HCT116 (cell line): ENCODE measurements at regions not wholly inside any gene's neighbourhood (a gene's known extent, or its start where the extent isn't known, plus 50 kb on each side); places are given as distances from the start of the nearest gene placed in this dataset.

ENCODE experiments used
- ATAC-seq: fragments of 200-7000 bp; cut with Tn5 transposase; 2 replicates; pipeline ENCODE4 v1.9.1; 2020; ENCODE audit warnings: mild to moderate bottlenecking, moderate library complexity
- BruUV-seq: library from RNA; stranded (reverse); fragments of 400-500 nt; replicated peaks from 2 replicates; lab custom pipeline; 2021; lab: Mats Ljungman, UMichigan
- CTCF ChIA-PET: fragments of 300-600 bp; sonication (Branson Sonifier 250); formaldehyde crosslinking; loops from one replicate; lab custom pipeline; 2021; ENCODE audit warnings: antibody characterized with exemption; lab: Charles Lee
- POLR2A ChIA-PET: fragments of 300-600, 350-600 bp; sonication (Branson Sonifier 250); formaldehyde crosslinking; loops from one replicate; lab custom pipeline; 2021; ENCODE audit warnings: antibody characterized with exemption; lab: Charles Lee
- RAD21 ChIA-PET, 2 experiments: fragments of 300-600 bp; sonication (Branson Sonifier 250); formaldehyde crosslinking; loops; one replicate each; lab custom pipeline; 2023; ENCODE audit warnings: low total read pairs in 2 of 2; ENCODE audit not compliant: uncharacterized antibody in 2 of 2, unreplicated experiment in 2 of 2, low non-redundant PET in 1 of 2; lab: Charles Lee
- DNase-seq: peaks from one replicate; pipeline ENCODE4 v3.0.0-alpha.2; 2010; ENCODE audit warnings: low read depth, low spot score
- H2AFZ ChIP-seq: fragments of 200-600 bp; shearing (Covaris generic), sonication (generic); 2 replicates; pipeline ENCODE4 v1.6.1; 2017; ENCODE audit warnings: low read depth, mixed run types, mixed read lengths, antibody characterized with exemption, low read length; ENCODE audit not compliant: poor library complexity, severe bottlenecking
- H3K27ac ChIP-seq: 2 replicates; pipeline ENCODE4 v1.5.1; 2012; ENCODE audit warnings: low read depth, low read length
- H3K27me3 ChIP-seq: fragments of 200-600 bp; sonication (generic); 2 replicates; pipeline ENCODE4 v1.6.1; 2016; ENCODE audit warnings: mixed run types, low read length, mixed read lengths; ENCODE audit not compliant: insufficient read depth
- H3K36me3 ChIP-seq, 2 experiments: fragments of 200-500 bp in 1 of 2; fragments of 200-600 bp in 1 of 2; sonication (Bioruptor generic) in 1 of 2; sonication (generic) in 1 of 2; 2 replicates each; pipeline versions ENCODE4 v1.5.1 to v1.6.1; 2014 to 2016; ENCODE audit warnings: low read length in 2 of 2, inconsistent platforms in 1 of 2, mixed read lengths in 1 of 2, mixed run types in 1 of 2; ENCODE audit not compliant: insufficient read depth in 2 of 2, control insufficient read depth in 1 of 2
- H3K4me1 ChIP-seq, 2 experiments: fragments of 200-600 bp in 1 of 2; sonication (generic) in 1 of 2; 2 replicates each; pipeline versions ENCODE4 v1.5.1 to v1.6.1; 2012 to 2017; ENCODE audit warnings: low read length in 2 of 2, inconsistent platforms in 1 of 2, mild to moderate bottlenecking in 1 of 2, mixed read lengths in 1 of 2, mixed run types in 1 of 2, moderate library complexity in 1 of 2; ENCODE audit not compliant: insufficient read depth in 2 of 2, control insufficient read depth in 1 of 2
- H3K4me2 ChIP-seq: fragments of 200-600 bp; sonication (generic); 2 replicates; pipeline ENCODE4 v1.6.1; 2017; ENCODE audit warnings: mixed run types, low read length, mixed read lengths
- H3K4me3 ChIP-seq, 2 experiments: fragments of 200-600 bp in 1 of 2; sonication (generic) in 1 of 2; replicated peaks in 1 of 2; 2 replicates each; pipeline ENCODE4 v1.5.1; 2011 to 2016; ENCODE audit warnings: low read length in 2 of 2, control low read depth in 1 of 2, low read depth in 1 of 2, mild to moderate bottlenecking in 1 of 2, mixed read lengths in 1 of 2, mixed run types in 1 of 2
- H3K79me2 ChIP-seq: fragments of 200-600 bp; sonication (generic); 2 replicates; pipeline ENCODE4 v1.6.1; 2017; ENCODE audit warnings: mild to moderate bottlenecking, mixed run types, low read length, moderate library complexity, mixed read lengths; ENCODE audit not compliant: insufficient read depth
- H3K9ac ChIP-seq: fragments of 200-600 bp; sonication (generic); 2 replicates; pipeline ENCODE4 v1.6.1; 2016; ENCODE audit warnings: low read length, mixed read lengths
- H3K9me2 ChIP-seq: fragments of 200-600 bp; sonication (generic), shearing (Covaris generic); 2 replicates; pipeline ENCODE4 v1.6.1; 2017; ENCODE audit warnings: mixed run types, mild to moderate bottlenecking, moderate library complexity; ENCODE audit not compliant: insufficient read depth
- H3K9me3 ChIP-seq, 2 experiments: fragments of 200-500 bp in 1 of 2; fragments of 200-600 bp in 1 of 2; sonication (Bioruptor generic) in 1 of 2; sonication (generic) in 1 of 2; 2 replicates each; pipeline ENCODE4 v1.6.1; 2014 to 2017; ENCODE audit warnings: low read length in 2 of 2, mixed read lengths in 2 of 2, inconsistent platforms in 1 of 2, low read depth in 1 of 2, mild to moderate bottlenecking in 1 of 2, mixed run types in 1 of 2, moderate library complexity in 1 of 2; ENCODE audit not compliant: control insufficient read depth in 1 of 2, insufficient read depth in 1 of 2
- H4K20me1 ChIP-seq: fragments of 200-600 bp; sonication (generic), shearing (Covaris generic); 2 replicates; pipeline ENCODE4 v1.6.1; 2017; ENCODE audit warnings: mixed run types, mild to moderate bottlenecking, moderate library complexity; ENCODE audit not compliant: insufficient read depth
- ATF3 ChIP-seq: IDR thresholded peaks from 2 replicates; pipeline ENCODE4 v1.6.1; 2012
- CBX3 ChIP-seq: IDR thresholded peaks from 2 replicates; pipeline ENCODE4 v1.6.1; 2012; ENCODE audit warnings: low read depth
- CEBPB ChIP-seq: IDR thresholded peaks from 2 replicates; pipeline ENCODE4 v1.6.1; 2012; ENCODE audit warnings: low read depth
- CTCF ChIP-seq, 3 experiments: fragments of 200-600 bp in 1 of 3; sonication (generic) in 1 of 3; IDR thresholded peaks in 2 of 3; conservative IDR thresholded peaks in 1 of 3; 2 replicates each; pipeline ENCODE4 v1.5.1; 2012 to 2017; ENCODE audit warnings: low read depth in 2 of 3, low read length in 2 of 3, antibody characterized with exemption in 1 of 3, borderline replicate concordance in 1 of 3, control low read depth in 1 of 3, mild to moderate bottlenecking in 1 of 3, mixed read lengths in 1 of 3, mixed run types in 1 of 3, moderate library complexity in 1 of 3; ENCODE audit not compliant: insufficient read depth in 1 of 3
- EGR1 ChIP-seq: IDR thresholded peaks from 2 replicates; pipeline ENCODE4 v1.6.1; 2012; ENCODE audit warnings: low read depth
- ELF1 ChIP-seq: IDR thresholded peaks from 2 replicates; pipeline ENCODE4 v1.6.1; 2012; ENCODE audit warnings: low read depth, borderline replicate concordance
- EZH2 ChIP-seq: fragments of 200-600 bp; sonication (generic); IDR thresholded peaks from 2 replicates; pipeline ENCODE4 v1.6.1; 2017; ENCODE audit warnings: antibody characterized with exemption, mixed run types
- EZH2phosphoT487 ChIP-seq: fragments of 200-600 bp; IDR thresholded peaks from 2 replicates; pipeline ENCODE4 v1.6.1; 2018; ENCODE audit warnings: antibody characterized with exemption, borderline replicate concordance
- FOSL1 ChIP-seq: IDR thresholded peaks from 2 replicates; pipeline ENCODE4 v1.6.1; 2012; ENCODE audit warnings: low read depth
- JUND ChIP-seq: IDR thresholded peaks from 2 replicates; pipeline ENCODE4 v1.6.1; 2012
- POLR2A ChIP-seq: IDR thresholded peaks from 2 replicates; pipeline ENCODE4 v1.7.0; 2011; ENCODE audit warnings: borderline replicate concordance; ENCODE audit not compliant: insufficient read depth, insufficient read length; ENCODE audit errors: extremely low read depth
- RAD21 ChIP-seq: IDR thresholded peaks from 2 replicates; pipeline ENCODE4 v1.6.1; 2012; ENCODE audit warnings: low read depth, mild to moderate bottlenecking
- SIN3A ChIP-seq: IDR thresholded peaks from 2 replicates; pipeline ENCODE4 v1.6.1; 2012; ENCODE audit warnings: low read depth
- SP1 ChIP-seq: IDR thresholded peaks from 2 replicates; pipeline ENCODE4 v1.6.1; 2012; ENCODE audit warnings: low read depth
- SRF ChIP-seq: IDR thresholded peaks from 2 replicates; pipeline ENCODE4 v1.6.1; 2012; ENCODE audit warnings: low read depth
- TCF7L2 ChIP-seq: IDR thresholded peaks from 2 replicates; pipeline ENCODE4 v1.7.0; 2011; ENCODE audit warnings: borderline replicate concordance, inconsistent platforms; ENCODE audit not compliant: insufficient read depth, insufficient read length; ENCODE audit errors: extremely low read depth
- YY1 ChIP-seq: IDR thresholded peaks from 2 replicates; pipeline ENCODE4 v1.6.1; 2011; ENCODE audit warnings: low read length, low read depth, moderate library complexity, mild to moderate bottlenecking; ENCODE audit not compliant: insufficient replicate concordance; ENCODE audit errors: extremely low read depth
- ZBTB33 ChIP-seq: IDR thresholded peaks from 2 replicates; pipeline ENCODE4 v1.6.1; 2011; ENCODE audit warnings: mild to moderate bottlenecking, low read length, moderate library complexity; ENCODE audit not compliant: insufficient replicate concordance; ENCODE audit errors: extremely low read depth
- ZNF274 ChIP-seq: fragments of 200-500 bp; sonication (Bioruptor generic); IDR thresholded peaks from 2 replicates; pipeline ENCODE4 v1.6.1; 2014; ENCODE audit warnings: mild to moderate bottlenecking, low read depth, low read length, inconsistent platforms
- intact Hi-C: fragments of 100-400 bp; cut with micrococcal nuclease; formaldehyde crosslinking; loops from 2 replicates; pipeline ENCODE4 v1.10.0; 2022

- Histone ChIP-seq H2AFZ (no peak overlapping the region), H3K27ac (no peak overlapping the region), H3K9me3 (peaks cover 0 to 9% of the 10 kb centered on the region in 2 experiments; a peak in 1 of 4 replicates), H3K9me2 (no peaks in the 10 kb centered on the region), H3K4me1 (no peaks in the 10 kb centered on the region), H3K27me3 (no peaks in the 10 kb centered on the region), H3K9ac (no peak overlapping the region), H4K20me1 (no peaks in the 10 kb centered on the region), H3K79me2 (no peaks in the 10 kb centered on the region), H3K4me2 (no peak overlapping the region), H3K4me3 (no peak overlapping the region), H3K36me3 (no peaks in the 10 kb centered on the region)
- no peak for TF ChIP-seq ZNF274
- no peak for TF ChIP-seq FOSL1
- no peak for TF ChIP-seq SIN3A
- TF ChIP-seq EZH2 = no peak
- TF ChIP-seq RAD21 = no peak
- no peak for TF ChIP-seq YY1
- TF ChIP-seq CTCF (IDR thresholded peaks at IDR 0.05 in 2 of 3, conservative IDR thresholded peaks at IDR 0.05 in 1 of 3; ENCODE audit: borderline replicate concordance in 1 of 3, insufficient read depth in 1 of 3, low read depth in 2 of 3, low read length in 2 of 3) = no peak
- no peak for TF ChIP-seq ZBTB33
- TF ChIP-seq CBX3 = no peak
- TF ChIP-seq POLR2A = no peak
- no peak for TF ChIP-seq ATF3
- TF ChIP-seq SRF = no peak
- no peak for TF ChIP-seq JUND
- TF ChIP-seq EGR1 = no peak
- no peak for TF ChIP-seq TCF7L2
- no peak for TF ChIP-seq EZH2phosphoT487
- TF ChIP-seq CEBPB = no peak
- TF ChIP-seq ELF1 = no peak
- TF ChIP-seq SP1 = no peak
- ChIA-PET POLR2A (no interaction called here), RAD21 (no interaction called here), CTCF (no interaction called here)
- no peak for DNase-seq
- intact Hi-C loops = no loop called here
- no peak for ATAC-seq
- BruUV-seq = no TSS peak
Observed at GRCh38 chr20:12815778-12816408, 192.9 kb upstream of the SPTLC3 start.
